Kidney (tissue), 13 donors: ENCODE measurements at regions not wholly inside any gene's neighbourhood (a gene's known extent, or its start where the extent isn't known, plus 50 kb on each side); places are given as distances from the start of the nearest gene placed in this dataset.

Source experiments
- DNase-seq, 5 donors: peaks; one replicate each; pipeline ENCODE4 v3.0.0-alpha.2; 2013 to 2020
- FAIRE-seq: peaks from 2 replicates; lab custom pipeline; 2012; peaks lifted over from hg19 to GRCh38; lab: Jason Lieb, UNC
- H3K27ac ChIP-seq, 2 donors: one replicate each; pipeline ENCODE4 v1.7.0; 2013; ENCODE audit warnings: low read depth in 2 of 2, low read length in 2 of 2, inconsistent platforms in 1 of 2
- H3K27me3 ChIP-seq: one replicate; pipeline ENCODE4 v1.7.1; 2013; ENCODE audit warnings: low read length, inconsistent platforms; ENCODE audit not compliant: control insufficient read depth, insufficient read depth
- H3K36me3 ChIP-seq, 3 donors: one replicate each; pipeline versions ENCODE4 v1.7.0 to v1.7.1; 2013; ENCODE audit warnings: low read length in 3 of 3, control low read depth in 1 of 3, inconsistent platforms in 1 of 3; ENCODE audit not compliant: insufficient read depth in 3 of 3, control insufficient read depth in 2 of 3
- H3K4me1 ChIP-seq, 3 donors: one replicate each; pipeline versions ENCODE4 v1.7.0 to v1.7.1; 2013; ENCODE audit warnings: low read length in 3 of 3, inconsistent platforms in 1 of 3, low read depth in 1 of 3; ENCODE audit not compliant: control insufficient read depth in 2 of 3, insufficient read depth in 2 of 3
- H3K4me3 ChIP-seq, 3 donors: one replicate each; pipeline versions ENCODE4 v1.7.0 to v1.8.1; 2013; ENCODE audit warnings: low read length in 3 of 3, control low read depth in 1 of 3, inconsistent platforms in 1 of 3
- H3K9ac ChIP-seq, 3 donors: one replicate each; pipeline versions ENCODE4 v1.7.0 to v1.7.1; 2013; ENCODE audit warnings: low read length in 3 of 3, control low read depth in 1 of 3, inconsistent platforms in 1 of 3
- H3K9me3 ChIP-seq, 3 donors: one replicate each; pipeline versions ENCODE4 v1.7.0 to v1.7.1; 2013; ENCODE audit warnings: low read length in 3 of 3, control low read depth in 1 of 3, inconsistent platforms in 1 of 3; ENCODE audit not compliant: control insufficient read depth in 2 of 3, insufficient read depth in 1 of 3
- intact Hi-C: fragments of 100-400 bp; cut with DNase I; formaldehyde crosslinking; loops from one replicate; pipeline ENCODE4 v1.11.1; 2022
- TF ChIP-seq, protein P1 (sequence below): IDR thresholded peaks from 3 replicates; pipeline ENCODE4 v1.5.1; 2012; ENCODE audit warnings: mild to moderate bottlenecking, moderate library complexity, borderline replicate concordance; ENCODE audit not compliant: insufficient read depth; ENCODE audit errors: extremely low read depth
- donor health status: control.
- donor health status: control.
- donor health status: control.
- donor health status: control.
- donor health status: control.
- donor health status: DM: yes; HTN: yes; CAD: no.
- donor health status: Normal renal cell carcinoma (clear cell type).

DNA sequence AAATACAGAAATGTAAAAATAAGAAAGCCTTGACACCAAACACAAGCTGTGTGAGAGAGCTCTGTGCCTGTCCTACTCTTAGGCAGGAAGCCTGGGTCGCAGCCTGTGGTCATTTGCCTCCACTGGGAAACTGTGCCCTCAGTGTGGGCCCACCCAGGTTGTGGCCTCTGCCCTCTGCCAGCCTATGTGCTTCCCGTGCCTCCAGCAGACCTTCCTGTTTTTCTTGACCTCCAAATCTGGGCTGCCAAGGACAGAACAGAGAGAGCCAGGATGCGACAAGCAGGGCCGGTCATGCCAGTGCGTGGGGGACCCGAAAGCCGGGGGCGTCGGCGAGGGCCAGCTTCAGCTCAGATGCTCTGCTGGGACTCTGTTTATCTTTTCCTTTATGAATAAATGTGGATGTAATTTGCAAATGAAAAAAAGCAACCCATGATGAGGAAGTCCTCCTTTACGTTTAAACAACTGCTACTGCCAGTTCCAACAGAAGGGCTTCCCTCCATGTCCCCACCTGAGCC is 189.2 kb upstream of the EXOC2 start:
- Histone ChIP-seq H3K9ac (no peak overlapping the region), H3K4me3 (no peak overlapping the region), H3K4me1 (no peaks in the 10 kb centered on the region), H3K27me3 (no peaks in the 10 kb centered on the region), H3K36me3 (no peaks in the 10 kb centered on the region), H3K9me3 (no peaks in the 10 kb centered on the region), H3K27ac (no peak overlapping the region)
- DNase-seq (no peak), FAIRE-seq (no peak)
- intact Hi-C loops, result no loop called here
- TF ChIP-seq, protein P1, sequence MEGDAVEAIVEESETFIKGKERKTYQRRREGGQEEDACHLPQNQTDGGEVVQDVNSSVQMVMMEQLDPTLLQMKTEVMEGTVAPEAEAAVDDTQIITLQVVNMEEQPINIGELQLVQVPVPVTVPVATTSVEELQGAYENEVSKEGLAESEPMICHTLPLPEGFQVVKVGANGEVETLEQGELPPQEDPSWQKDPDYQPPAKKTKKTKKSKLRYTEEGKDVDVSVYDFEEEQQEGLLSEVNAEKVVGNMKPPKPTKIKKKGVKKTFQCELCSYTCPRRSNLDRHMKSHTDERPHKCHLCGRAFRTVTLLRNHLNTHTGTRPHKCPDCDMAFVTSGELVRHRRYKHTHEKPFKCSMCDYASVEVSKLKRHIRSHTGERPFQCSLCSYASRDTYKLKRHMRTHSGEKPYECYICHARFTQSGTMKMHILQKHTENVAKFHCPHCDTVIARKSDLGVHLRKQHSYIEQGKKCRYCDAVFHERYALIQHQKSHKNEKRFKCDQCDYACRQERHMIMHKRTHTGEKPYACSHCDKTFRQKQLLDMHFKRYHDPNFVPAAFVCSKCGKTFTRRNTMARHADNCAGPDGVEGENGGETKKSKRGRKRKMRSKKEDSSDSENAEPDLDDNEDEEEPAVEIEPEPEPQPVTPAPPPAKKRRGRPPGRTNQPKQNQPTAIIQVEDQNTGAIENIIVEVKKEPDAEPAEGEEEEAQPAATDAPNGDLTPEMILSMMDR, result no peak

DNA sequence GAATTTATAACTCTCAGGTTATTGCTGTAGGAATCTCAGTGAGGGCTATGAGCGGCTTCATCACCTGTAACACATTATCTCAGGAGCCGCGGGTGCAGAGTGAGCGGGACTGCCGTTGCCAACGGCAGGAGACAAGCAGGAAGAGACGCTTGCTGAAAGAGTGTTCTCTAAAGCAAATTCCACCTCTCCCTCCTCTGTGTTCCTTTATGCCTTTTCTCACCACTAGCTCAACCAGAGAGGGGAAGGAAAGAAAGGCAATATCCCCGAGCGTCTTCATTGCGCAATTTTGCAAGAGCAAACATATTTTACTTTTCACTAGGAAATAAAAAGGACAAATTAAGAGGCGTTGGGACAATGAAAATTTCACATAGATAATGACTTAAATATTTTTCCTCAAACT is 185.2 kb upstream of the EXOC2 start:
- Histone ChIP-seq H3K9ac (no peak overlapping the region), H3K27ac (no peak overlapping the region), H3K27me3 (no peaks in the 10 kb centered on the region), H3K4me3 (no peak overlapping the region), H3K36me3 (no peaks in the 10 kb centered on the region), H3K9me3 (no peaks in the 10 kb centered on the region), H3K4me1 (no peaks in the 10 kb centered on the region)
- DNase-seq, result no peak
- FAIRE-seq, result no peak
- TF ChIP-seq, protein P1, result no peak
- intact Hi-C loops, result no loop called here

DNA sequence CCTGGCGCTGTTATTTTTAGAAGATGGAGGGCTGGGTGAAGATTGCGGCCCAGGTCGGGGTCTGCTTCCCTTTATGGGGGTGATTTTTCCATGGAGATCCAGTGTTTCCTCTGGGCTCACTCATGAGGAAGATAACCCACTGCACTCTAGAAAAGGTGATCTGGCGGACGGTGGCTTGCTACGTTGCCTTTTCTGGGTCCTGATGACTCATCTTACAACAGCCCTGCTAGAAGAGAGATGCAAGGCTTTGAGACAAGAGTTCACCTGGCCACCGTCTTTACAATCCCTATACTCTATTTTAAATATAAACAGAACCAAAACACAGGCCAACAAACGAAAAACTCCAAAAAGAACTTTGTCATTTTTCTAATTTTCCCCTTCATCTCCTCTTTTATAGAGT is 182.1 kb upstream of the EXOC2 start:
- Histone ChIP-seq H3K4me3 (no peak overlapping the region), H3K27ac (no peak overlapping the region), H3K36me3 (no peaks in the 10 kb centered on the region), H3K27me3 (no peaks in the 10 kb centered on the region), H3K4me1 (no peaks in the 10 kb centered on the region), H3K9me3 (no peaks in the 10 kb centered on the region), H3K9ac (no peak overlapping the region)
- FAIRE-seq (no peak), DNase-seq (no peak)
- intact Hi-C loops, result no loop called here
- TF ChIP-seq, protein P1, result no peak

DNA sequence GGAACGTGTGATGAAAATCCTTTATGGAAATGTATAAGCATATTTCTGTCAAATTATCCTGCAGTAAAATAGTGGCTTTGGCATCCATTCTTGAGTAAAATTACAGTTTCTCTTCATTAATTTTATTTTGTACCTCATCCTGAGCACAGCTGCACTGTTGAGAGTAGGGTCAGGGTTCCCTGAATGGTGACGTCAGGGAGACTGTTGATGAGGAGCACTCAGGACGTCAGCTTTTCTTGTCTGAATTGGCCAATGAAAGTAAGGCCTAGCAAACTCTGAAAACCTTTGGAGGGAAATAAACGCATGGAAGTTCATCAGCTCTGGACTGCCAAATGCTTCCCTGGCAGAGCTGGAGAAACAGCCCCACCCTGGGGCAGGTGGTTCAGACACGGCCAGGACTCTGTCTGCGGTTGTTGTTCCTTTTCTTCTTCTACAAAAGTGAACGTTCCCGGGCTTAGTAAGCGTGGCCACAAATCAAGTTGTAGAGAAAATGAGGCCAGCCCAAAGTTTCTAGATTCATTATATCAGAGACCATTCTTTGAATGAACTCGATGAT is 179.7 kb upstream of the EXOC2 start:
- no peak overlapping the region for H3K4me3 ChIP-seq
- no peaks in the 10 kb centered on the region for H3K27me3 ChIP-seq
- no peak for FAIRE-seq
- no peak for DNase-seq
- no peaks in the 10 kb centered on the region for H3K36me3 ChIP-seq
- no peak overlapping the region for H3K27ac ChIP-seq
- H3K9me3 ChIP-seq, result no peaks in the 10 kb centered on the region
- H3K9ac ChIP-seq, result no peak overlapping the region
- intact Hi-C loops, result no loop called here
- TF ChIP-seq, protein P1, result no peak
- no peaks in the 10 kb centered on the region for H3K4me1 ChIP-seq
